Breast epithelium (tissue), 3 donors: ENCODE measurements at regions not wholly inside any gene's neighbourhood (a gene's known extent, or its start where the extent isn't known, plus 50 kb on each side); places are given as distances from the start of the nearest gene placed in this dataset.

Experiments used
- CTCF ChIP-seq, 3 donors: fragments of 450-650 bp; IDR thresholded peaks; one replicate each; pipeline ENCODE4 v1.5.1; 2016 to 2017; ENCODE audit warnings: antibody characterized with exemption in 3 of 3, mild to moderate bottlenecking in 3 of 3, moderate library complexity in 3 of 3
- POLR2A ChIP-seq: fragments of 450-650 bp; IDR thresholded peaks from one replicate; pipeline ENCODE4 v1.6.1; 2016; ENCODE audit warnings: antibody characterized with exemption, mild to moderate bottlenecking, moderate library complexity

- TF ChIP-seq CTCF (IDR thresholded peaks at IDR 0.05): no peak
- no peak for TF ChIP-seq POLR2A
Observed at GRCh38 chr10:28928484-28928883, 251.2 kb downstream of the BAMBI start.
